Sigmoid colon (tissue), 6 donors: ENCODE measurements at regions not wholly inside any gene's neighbourhood (a gene's known extent, or its start where the extent isn't known, plus 50 kb on each side); places are given as distances from the start of the nearest gene placed in this dataset.

Source experiments
- DNase-seq: peaks from one replicate; pipeline ENCODE4 v3.0.0-alpha.2; 2019
- H3K27ac ChIP-seq, 4 donors: fragments of 200-600 bp; sonication (generic); one replicate each; pipeline ENCODE4 v1.5.1; 2016 to 2019; ENCODE audit warnings: mild to moderate bottlenecking in 1 of 4
- H3K27me3 ChIP-seq, 3 donors: fragments of 200-600 bp; sonication (generic); one replicate each; pipeline ENCODE4 v1.5.1; 2019; ENCODE audit warnings: mild to moderate bottlenecking in 1 of 3
- H3K36me3 ChIP-seq, 4 donors: fragments of 200-600 bp; sonication (generic); one replicate each; pipeline ENCODE4 v1.5.1; 2016 to 2019
- H3K4me1 ChIP-seq, 4 donors: fragments of 200-600 bp; sonication (generic); one replicate each; pipeline ENCODE4 v1.5.1; 2017 to 2019
- H3K4me3 ChIP-seq, 4 donors: fragments of 200-600 bp; sonication (generic); one replicate each; pipeline ENCODE4 v1.5.1; 2017 to 2019; ENCODE audit warnings: mild to moderate bottlenecking in 2 of 4, moderate library complexity in 1 of 4
- H3K9me3 ChIP-seq, 4 donors: fragments of 200-600 bp in 3 of 4; sonication (generic) in 3 of 4; one replicate each; pipeline versions ENCODE4 v1.5.1 to v1.6.1; 2013 to 2019
- CTCF ChIP-seq, 4 experiments: fragments of 450-650 bp in 3 of 4; fragments of 200-600 bp in 1 of 4; IDR thresholded peaks; one replicate each; pipeline ENCODE4 v1.5.1; 2016 to 2019; ENCODE audit warnings: antibody characterized with exemption in 4 of 4, mild to moderate bottlenecking in 3 of 4, moderate library complexity in 2 of 4
- EP300 ChIP-seq, 4 donors: sonication (generic); formaldehyde crosslinking; IDR thresholded peaks; one replicate each; pipeline ENCODE4 v1.6.1; 2017; ENCODE audit warnings: antibody characterized with exemption in 4 of 4
- POLR2A ChIP-seq, 2 donors: fragments of 450-650 bp; IDR thresholded peaks; one replicate each; pipeline ENCODE4 v1.6.1; 2016; ENCODE audit warnings: antibody characterized with exemption in 2 of 2, mild to moderate bottlenecking in 2 of 2, moderate library complexity in 2 of 2
- POLR2AphosphoS5 ChIP-seq, 4 donors: sonication (generic); formaldehyde crosslinking; IDR thresholded peaks; one replicate each; pipeline ENCODE4 v1.6.1; 2017; ENCODE audit warnings: antibody characterized with exemption in 4 of 4
- WGBS, 2 donors: extraction: QIAGEN DNeasy Blood & Tissue Kit; methylation state at CpG; one replicate each; pipeline ENCODE4 v1.1.7; 2013; 5-methylcytosine and 5-hydroxymethylcytosine counted together
- intact Hi-C: fragments of 100-400 bp; cut with DNase I; formaldehyde crosslinking; loops from one replicate; pipeline ENCODE4 v1.15.1; 2023
- donor health status: healthy with polysubstance abuse.
- donor health status: healthy.

GRCh38 chr19:31502536-31503170 is 153.4 kb upstream of the TSHZ3 start:
- Histone ChIP-seq H3K4me1 (no peaks in the 10 kb centered on the region), H3K4me3 (no peak overlapping the region), H3K36me3 (no peaks in the 10 kb centered on the region), H3K9me3 (no peaks in the 10 kb centered on the region), H3K27ac (no peak overlapping the region), H3K27me3 (no peaks in the 10 kb centered on the region)
- WGBS, 2 donors: 87 to 91% methylated on average over 17 of the region's 17 CpGs
- DNase-seq: no peak
- intact Hi-C loops: no loop called here
- TF ChIP-seq POLR2A (IDR thresholded peaks at IDR 0.05): no peak
- TF ChIP-seq POLR2AphosphoS5 (IDR thresholded peaks at IDR 0.05): no peak
- no peak for TF ChIP-seq CTCF (IDR thresholded peaks at IDR 0.05)
- TF ChIP-seq EP300 (IDR thresholded peaks at IDR 0.05): no peak

GRCh38 chr19:31503211-31503610 is 154.0 kb upstream of the TSHZ3 start:
- Histone ChIP-seq H3K27me3 (no peaks in the 10 kb centered on the region), H3K9me3 (no peaks in the 10 kb centered on the region), H3K27ac (no peak overlapping the region), H3K36me3 (no peaks in the 10 kb centered on the region), H3K4me3 (no peak overlapping the region), H3K4me1 (no peaks in the 10 kb centered on the region)
- DNase-seq: no peak
- WGBS, 2 donors: 89 to 92% methylated on average over 9 of the region's 9 CpGs
- no peak for TF ChIP-seq EP300 (IDR thresholded peaks at IDR 0.05)
- TF ChIP-seq POLR2AphosphoS5 (IDR thresholded peaks at IDR 0.05): no peak
- no peak for TF ChIP-seq POLR2A (IDR thresholded peaks at IDR 0.05)
- TF ChIP-seq CTCF (IDR thresholded peaks at IDR 0.05): no peak
- intact Hi-C loops: no loop called here

- 60 to 80% methylated on average over 2 of the region's 2 CpGs for WGBS, 2 donors
- H3K4me1 ChIP-seq: no peaks in the 10 kb centered on the region
- no peaks in the 10 kb centered on the region for H3K36me3 ChIP-seq
- no peak overlapping the region for H3K4me3 ChIP-seq
- peaks cover 0 to 1% (median 0%) of the 10 kb centered on the region in 3 donors for H3K27me3 ChIP-seq
- TF ChIP-seq POLR2AphosphoS5 (IDR thresholded peaks at IDR 0.05): no peak
- TF ChIP-seq CTCF (IDR thresholded peaks at IDR 0.05): no peak
- no peak for TF ChIP-seq EP300 (IDR thresholded peaks at IDR 0.05)
- no peak for TF ChIP-seq POLR2A (IDR thresholded peaks at IDR 0.05)
- H3K27ac ChIP-seq: no peak overlapping the region
- no peak for DNase-seq
- no peaks in the 10 kb centered on the region for H3K9me3 ChIP-seq
- intact Hi-C loops: no loop called here
These were observed 155.0 kb upstream of the TSHZ3 start for GRCh38 chr19:31504221-31504620.

GRCh38 chr19:31505596-31505910 is 156.3 kb upstream of the TSHZ3 start:
- Histone ChIP-seq H3K27me3 (peaks cover 0 to 3% (median 0%) of the 10 kb centered on the region in 3 donors), H3K4me1 (no peaks in the 10 kb centered on the region), H3K27ac (no peak overlapping the region), H3K36me3 (no peaks in the 10 kb centered on the region), H3K4me3 (no peak overlapping the region), H3K9me3 (no peaks in the 10 kb centered on the region)
- TF ChIP-seq POLR2A (IDR thresholded peaks at IDR 0.05) (no peak), EP300 (IDR thresholded peaks at IDR 0.05) (no peak), POLR2AphosphoS5 (IDR thresholded peaks at IDR 0.05) (no peak), CTCF (IDR thresholded peaks at IDR 0.05) (no peak)
- DNase-seq: no peak
- intact Hi-C loops: no loop called here
- 85 to 93% methylated on average over 6 of the region's 6 CpGs for WGBS, 2 donors

DNA sequence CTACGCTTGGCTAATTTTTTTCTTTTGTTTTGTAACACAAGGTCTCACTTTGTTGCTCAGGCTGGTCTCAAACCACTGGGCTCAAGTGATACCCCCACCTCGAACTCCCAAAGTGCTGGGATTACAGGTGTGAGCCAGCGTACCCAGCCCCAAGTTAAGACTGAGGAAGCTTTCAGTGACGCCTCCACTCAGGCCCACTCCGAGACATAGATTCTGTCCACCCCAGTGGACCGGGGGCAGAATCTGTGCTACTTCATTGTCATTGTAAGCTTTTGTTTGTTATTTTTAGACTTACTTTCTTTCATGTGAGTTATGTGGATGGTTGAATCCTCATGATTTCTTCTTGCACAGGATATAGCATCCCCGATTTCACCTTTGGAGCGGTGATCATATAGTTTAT is 156.9 kb upstream of the TSHZ3 start:
- H3K9me3 ChIP-seq: no peaks in the 10 kb centered on the region
- no peak for TF ChIP-seq CTCF (IDR thresholded peaks at IDR 0.05)
- no peak for TF ChIP-seq POLR2AphosphoS5 (IDR thresholded peaks at IDR 0.05)
- no peak for TF ChIP-seq EP300 (IDR thresholded peaks at IDR 0.05)
- no peak for TF ChIP-seq POLR2A (IDR thresholded peaks at IDR 0.05)
- no peak for DNase-seq

More for the DNA sequence above, 156.9 kb upstream of the TSHZ3 start:
- Histone ChIP-seq H3K4me3 (no peak overlapping the region), H3K4me1 (no peaks in the 10 kb centered on the region), H3K27me3 (peaks cover 0 to 3% (median 0%) of the 10 kb centered on the region in 3 donors), H3K27ac (no peak overlapping the region), H3K36me3 (no peaks in the 10 kb centered on the region)
- intact Hi-C loops: no loop called here
- WGBS, 2 donors: 75 to 84% methylated on average over 8 of the region's 8 CpGs
